K562 (cell line): ENCODE measurements at regions not wholly inside any gene's neighbourhood (a gene's known extent, or its start where the extent isn't known, plus 50 kb on each side); places are given as distances from the start of the nearest gene placed in this dataset.

Experiments used
- ATAC-seq: fragments of 200-7000 bp; cut with Tn5 transposase; 3 replicates; pipeline ENCODE4 v1.9.1; 2020; ENCODE audit warnings: moderate library complexity
- BruUV-seq: library from RNA; stranded (reverse); fragments of 400-500 nt; replicated peaks from 2 replicates; lab custom pipeline; 2021; lab: Mats Ljungman, UMichigan
- CTCF ChIA-PET: fragments of 300-600 bp; formaldehyde crosslinking; extraction: SDS; loops from one replicate; lab custom pipeline; 2021; ENCODE audit warnings: low intra/inter-chr PET ratio; lab: Yijun Ruan, JAX
- POLR2A ChIA-PET: fragments of 300-600, 350-650 bp; sonication (Branson Sonifier 250); formaldehyde crosslinking; extraction: SDS; loops from one replicate; lab custom pipeline; 2021; ENCODE audit warnings: antibody characterized with exemption, inconsistent platforms; lab: Yijun Ruan, JAX
- DNase-seq, 4 experiments: peaks; one replicate each; pipeline versions ENCODE4 v3.0.0 to v3.0.0-alpha.2; 2011 to 2018; ENCODE audit warnings: low spot score in 3 of 4, mixed read lengths in 3 of 4; ENCODE audit errors: extremely low read depth in 1 of 4
- FAIRE-seq: peaks from 2 replicates; lab custom pipeline; 2011; peaks lifted over from hg19 to GRCh38; lab: Jason Lieb, UNC
- H2AFZ ChIP-seq: 2 replicates; pipeline ENCODE4 v1.6.0; 2011; ENCODE audit warnings: low read depth, low read length, control low read depth, inconsistent platforms
- H3K27ac ChIP-seq: fragments of 200-600 bp; 3 replicates; pipeline ENCODE4 v1.8.0; 2011; ENCODE audit warnings: low read depth, mild to moderate bottlenecking, control low read depth, inconsistent platforms, low read length, moderate library complexity, mixed read lengths; ENCODE audit errors: extremely low read depth
- H3K27me3 ChIP-seq, 2 experiments: fragments of 300-600 bp in 1 of 2; 2 replicates in 1 of 2; 3 replicates in 1 of 2; pipeline versions ENCODE4 v1.6.0 to v1.8.0; 2011; ENCODE audit warnings: inconsistent platforms in 2 of 2, low read length in 2 of 2, mild to moderate bottlenecking in 1 of 2, mixed read lengths in 1 of 2, moderate library complexity in 1 of 2; ENCODE audit not compliant: control insufficient read depth in 2 of 2, insufficient read depth in 2 of 2
- H3K36me3 ChIP-seq: fragments of 300-600 bp; 3 replicates; pipeline ENCODE4 v1.8.0; 2011; ENCODE audit warnings: mild to moderate bottlenecking, low read length, inconsistent platforms; ENCODE audit not compliant: control insufficient read depth, insufficient read depth
- H3K4me1 ChIP-seq, 2 experiments: fragments of 200-600 bp in 1 of 2; replicated peaks in 1 of 2; 2 replicates in 1 of 2; 3 replicates in 1 of 2; pipeline versions ENCODE4 v1.5.1 to v1.8.0; 2011; ENCODE audit warnings: inconsistent platforms in 2 of 2, low read length in 2 of 2, mild to moderate bottlenecking in 1 of 2, mixed read lengths in 1 of 2, moderate library complexity in 1 of 2; ENCODE audit not compliant: control insufficient read depth in 2 of 2, insufficient read depth in 2 of 2
- H3K4me2 ChIP-seq: 2 replicates; pipeline ENCODE4 v1.6.1; 2011; ENCODE audit warnings: low read length, control low read depth, inconsistent platforms, mixed read lengths; ENCODE audit not compliant: insufficient read depth
- H3K4me3 ChIP-seq: fragments of 200-600 bp; sonication (generic), shearing (Covaris generic); 2 replicates; pipeline ENCODE4 v1.5.1; 2016; ENCODE audit warnings: control low read depth, inconsistent platforms
- H3K79me2 ChIP-seq: fragments of 200-600 bp; 3 replicates; pipeline ENCODE4 v1.8.0; 2011; ENCODE audit warnings: low read length, inconsistent platforms; ENCODE audit not compliant: control insufficient read depth, insufficient read depth
- H3K9ac ChIP-seq, 2 experiments: 2 replicates each; pipeline versions ENCODE4 v1.6.0 to v1.6.1; 2011; ENCODE audit warnings: low read depth in 2 of 2, low read length in 2 of 2, control low read depth in 1 of 2, inconsistent platforms in 1 of 2, mild to moderate bottlenecking in 1 of 2, mixed read lengths in 1 of 2; ENCODE audit not compliant: insufficient read depth in 1 of 2
- H3K9me1 ChIP-seq: one replicate; pipeline ENCODE4 v1.6.0; 2011; ENCODE audit warnings: inconsistent platforms, mild to moderate bottlenecking, low read length, moderate library complexity; ENCODE audit not compliant: control insufficient read depth, insufficient read depth
- H3K9me3 ChIP-seq: replicated peaks from 2 replicates; pipeline ENCODE4 v1.5.1; 2011; ENCODE audit warnings: low read depth, low read length, inconsistent platforms; ENCODE audit not compliant: control insufficient read depth, insufficient read depth
- H4K20me1 ChIP-seq: replicated peaks from 2 replicates; pipeline ENCODE4 v1.6.1; 2011; ENCODE audit warnings: low read length, inconsistent platforms, mixed read lengths; ENCODE audit not compliant: control insufficient read depth, insufficient read depth
- ARID3A ChIP-seq: IDR thresholded peaks from 2 replicates; pipeline ENCODE4 v1.6.1; 2012; ENCODE audit warnings: low read depth, low read length, improper control_type of control experiment, borderline replicate concordance
- BRF1 ChIP-seq: IDR thresholded peaks from 3 replicates; pipeline ENCODE4 v1.6.1; 2011; ENCODE audit warnings: borderline replicate concordance, mild to moderate bottlenecking; ENCODE audit not compliant: insufficient read length; ENCODE audit errors: extremely low read depth
- EHMT2 ChIP-seq: fragments of 450-650 bp; IDR thresholded peaks from 2 replicates; pipeline ENCODE4 v1.6.1; 2018; ENCODE audit warnings: antibody characterized with exemption
- FOXK2 ChIP-seq, 2 experiments: fragments of 450-650 bp; IDR thresholded peaks in 1 of 2; conservative IDR thresholded peaks in 1 of 2; 2 replicates each; pipeline ENCODE4 v1.6.1; 2016; ENCODE audit warnings: low read depth in 2 of 2, mild to moderate bottlenecking in 1 of 2
- HMGN3 ChIP-seq: IDR thresholded peaks from 2 replicates; pipeline ENCODE4 v1.6.1; 2011; ENCODE audit warnings: borderline replicate concordance, low read depth, mild to moderate bottlenecking, mixed read lengths, low read length; ENCODE audit not compliant: insufficient read length; ENCODE audit errors: extremely low read depth
- NR2C2 ChIP-seq, 2 experiments: fragments of 200-800 bp in 1 of 2; sonication (Bioruptor generic) in 1 of 2; sonication (generic) in 1 of 2; formaldehyde crosslinking in 1 of 2; IDR thresholded peaks; 2 replicates each; pipeline versions ENCODE4 v1.6.1 to v1.8.0; 2016 to 2022; ENCODE audit warnings: mild to moderate bottlenecking in 1 of 2, missing compliant biosample characterization in 1 of 2, missing genetic modification characterization in 1 of 2, missing genetic modification reagents in 1 of 2
- SIX5 ChIP-seq, 2 experiments: IDR thresholded peaks; 2 replicates each; pipeline ENCODE4 v1.6.1; 2011; ENCODE audit warnings: low read length in 2 of 2, borderline replicate concordance in 1 of 2, low read depth in 1 of 2, mild to moderate bottlenecking in 1 of 2, moderate library complexity in 1 of 2; ENCODE audit not compliant: insufficient read depth in 1 of 2
- ZNF133 ChIP-seq: fragments of 250-450 bp; sonication (Bioruptor Pico); IDR thresholded peaks from 2 replicates; pipeline ENCODE4 v1.4.0; 2020; ENCODE audit warnings: mild to moderate bottlenecking
- ZNF165 ChIP-seq: fragments of 250-450 bp; sonication (Bioruptor Pico); IDR thresholded peaks from 2 replicates; pipeline ENCODE4 v1.4.0; 2020; ENCODE audit warnings: borderline replicate concordance
- ZNF277 ChIP-seq: fragments of 250-450 bp; sonication (Bioruptor Pico); IDR thresholded peaks from 2 replicates; pipeline ENCODE4 v1.8.0; 2022; ENCODE audit warnings: inconsistent platforms, mild to moderate bottlenecking, moderate library complexity, borderline replicate concordance
- ZNF280B ChIP-seq: fragments of 250-450 bp; sonication (Bioruptor Pico); IDR thresholded peaks from 2 replicates; pipeline ENCODE4 v1.5.1; 2021; ENCODE audit warnings: mild to moderate bottlenecking
- ZNF354B ChIP-seq: fragments of 250-450 bp; sonication (Bioruptor Pico); IDR thresholded peaks from 2 replicates; pipeline ENCODE4 v1.4.0; 2020
- ZNF785 ChIP-seq: fragments of 250-450 bp; sonication (Bioruptor Pico); IDR thresholded peaks from 2 replicates; pipeline ENCODE4 v1.4.0; 2020; ENCODE audit warnings: mild to moderate bottlenecking
- ZSCAN29 ChIP-seq: fragments of 450-650 bp; IDR thresholded peaks from 2 replicates; pipeline ENCODE4 v1.6.1; 2017
- WGBS: fragments of 100-300 bp; shearing (Covaris generic); methylation state at CpG from one replicate; pipeline ENCODE4 v1.1.6; 2016; ENCODE audit warnings: low coverage, mixed read lengths; ENCODE audit not compliant: insufficient coverage; ENCODE audit errors: missing lambda C conversion rate; 5-methylcytosine and 5-hydroxymethylcytosine counted together
- in situ Hi-C: fragments of 300-500 bp; cut with MboI; formaldehyde crosslinking; loops from 4 replicates; pipeline ENCODE4 v1.15.0; 2018; ENCODE audit warnings: inconsistent platforms, mixed read lengths
- intact Hi-C: fragments of 100-400 bp; cut with micrococcal nuclease; formaldehyde crosslinking; loops from 2 replicates; pipeline ENCODE4 v1.14.2; 2022

- Histone ChIP-seq H2AFZ (no peak overlapping the region), H3K27ac (no peak overlapping the region), H3K9ac (no peak overlapping the region), H3K9me3 (no peaks in the 10 kb centered on the region), H3K4me2 (no peak overlapping the region), H3K36me3 (no peaks in the 10 kb centered on the region), H3K4me3 (no peak overlapping the region), H3K4me1 (no peaks in the 10 kb centered on the region), H3K27me3 (no peaks in the 10 kb centered on the region), H4K20me1 (no peaks in the 10 kb centered on the region), H3K9me1 (no peaks in the 10 kb centered on the region), H3K79me2 (no peaks in the 10 kb centered on the region)
- intact Hi-C loops: no loop called here
- ATAC-seq (no peak), DNase-seq (no peak), FAIRE-seq (no peak)
- WGBS: 0% methylated on average over 5 of the region's 8 CpGs
- POLR2A ChIA-PET: no interaction called here
- in situ Hi-C loops: no loop called here
- TF ChIP-seq ZNF785: no peak
- TF ChIP-seq BRF1: no peak
- no peak for TF ChIP-seq SIX5 (IDR thresholded peaks at IDR 0.05; ENCODE audit: borderline replicate concordance in 1 of 2, insufficient read depth in 1 of 2, low read depth in 1 of 2, low read length in 2 of 2)
- no peak for TF ChIP-seq EHMT2
- TF ChIP-seq ZNF133 (CRISPR knock-in tag): no peak
- no peak for TF ChIP-seq ZSCAN29
- TF ChIP-seq ZNF280B (CRISPR knock-in tag): no peak
- TF ChIP-seq HMGN3: no peak
- no peak for TF ChIP-seq NR2C2 (CRISPR knock-in tag; IDR thresholded peaks at IDR 0.05)
- no peak for TF ChIP-seq NR2C2 (tag; IDR thresholded peaks at IDR 0.05)
- TF ChIP-seq ZNF354B (CRISPR knock-in tag): no peak
- no peak for TF ChIP-seq ZNF277
- TF ChIP-seq ZNF165 (CRISPR knock-in tag): no peak
- TF ChIP-seq ARID3A: no peak
- no peak for TF ChIP-seq FOXK2 (conservative IDR thresholded peaks at IDR 0.05 in 1 of 2, IDR thresholded peaks at IDR 0.05 in 1 of 2; ENCODE audit: low read depth in 2 of 2)
- BruUV-seq: no TSS peak
- CTCF ChIA-PET: no interaction called here
Observed at GRCh38 chr11:127412234-127412633, 411.7 kb upstream of the KIRREL3 start.
